HG03103 (cell line): ENCODE measurements at regions not wholly inside any gene's neighbourhood (a gene's known extent, or its start where the extent isn't known, plus 50 kb on each side); places are given as distances from the start of the nearest gene placed in this dataset.
"Not testable (repeated sequence)": the region's sequence is repeated elsewhere in the genome, so short reads cannot be mapped to it uniquely, and the experiment has no call there.

ENCODE experiments used
- ATAC-seq: cut with Tn5 transposase; IDR thresholded peaks from one replicate; pipeline ENCODE4 v1.9.1; 2021; ENCODE audit warnings: low read depth; ENCODE audit not compliant: unreplicated experiment

GRCh38 chr2:195119231-195119630 lies 537.8 kb upstream of the SLC39A10 start:
- no peak for ATAC-seq

DNA sequence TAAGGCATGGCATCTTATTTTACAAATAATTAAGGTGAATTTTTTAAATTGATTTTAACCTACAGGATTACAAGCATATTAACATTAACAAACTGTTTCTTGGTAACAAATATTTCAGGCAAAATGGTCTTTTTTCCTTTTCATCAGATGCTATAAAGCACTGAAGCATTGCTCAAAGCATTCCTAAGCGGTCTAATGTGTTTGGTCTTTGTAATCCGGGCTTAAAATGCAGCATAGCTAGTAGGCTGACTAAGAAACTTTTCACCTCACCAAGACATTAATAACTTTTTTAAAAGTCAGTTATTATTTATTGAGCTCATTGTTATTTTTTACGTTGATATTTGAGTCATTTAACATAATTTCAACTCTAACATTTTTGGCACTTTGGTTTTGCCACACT lies 538.8 kb upstream of the SLC39A10 start:
- no peak for ATAC-seq

DNA sequence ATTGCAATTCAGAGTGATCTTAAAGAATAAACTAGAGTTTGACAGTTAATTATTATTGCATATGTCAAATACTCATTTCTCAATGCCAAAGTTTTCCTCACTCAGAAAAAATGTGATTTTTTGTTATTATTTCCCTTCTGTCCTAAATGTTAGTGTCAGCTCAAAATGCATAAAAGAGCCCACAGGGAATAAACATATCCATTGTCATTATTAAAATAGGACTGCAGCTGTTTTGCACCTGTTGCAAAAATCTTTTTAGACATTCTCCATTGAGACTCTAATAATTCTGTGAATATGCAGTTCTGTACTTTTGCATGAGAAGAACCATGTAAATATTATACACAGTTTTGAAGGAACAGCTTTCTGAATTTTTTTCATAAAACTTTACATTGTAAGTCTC lies 540.0 kb upstream of the SLC39A10 start:
- no peak for ATAC-seq

GRCh38 chr2:195115738-195116137 lies 541.3 kb upstream of the SLC39A10 start:
- no peak for ATAC-seq

DNA sequence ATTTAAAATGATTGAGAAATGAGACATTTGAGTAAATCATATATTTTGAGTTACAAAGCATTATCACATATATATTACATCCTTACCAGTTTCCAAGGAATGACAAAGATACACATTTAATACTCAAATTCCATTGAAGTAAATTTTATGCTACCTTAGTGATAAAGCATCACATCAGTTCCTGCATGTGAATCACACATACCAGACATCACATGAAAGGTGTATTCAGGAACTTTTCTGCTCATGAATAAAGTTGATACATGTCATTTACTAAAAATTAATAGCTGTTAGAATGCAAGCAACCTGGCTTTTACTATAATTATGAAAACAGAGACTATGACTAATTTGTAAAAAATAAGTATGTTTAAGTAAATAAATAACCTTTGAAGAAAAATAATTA lies 548.8 kb upstream of the SLC39A10 start:
- ATAC-seq: no peak

DNA sequence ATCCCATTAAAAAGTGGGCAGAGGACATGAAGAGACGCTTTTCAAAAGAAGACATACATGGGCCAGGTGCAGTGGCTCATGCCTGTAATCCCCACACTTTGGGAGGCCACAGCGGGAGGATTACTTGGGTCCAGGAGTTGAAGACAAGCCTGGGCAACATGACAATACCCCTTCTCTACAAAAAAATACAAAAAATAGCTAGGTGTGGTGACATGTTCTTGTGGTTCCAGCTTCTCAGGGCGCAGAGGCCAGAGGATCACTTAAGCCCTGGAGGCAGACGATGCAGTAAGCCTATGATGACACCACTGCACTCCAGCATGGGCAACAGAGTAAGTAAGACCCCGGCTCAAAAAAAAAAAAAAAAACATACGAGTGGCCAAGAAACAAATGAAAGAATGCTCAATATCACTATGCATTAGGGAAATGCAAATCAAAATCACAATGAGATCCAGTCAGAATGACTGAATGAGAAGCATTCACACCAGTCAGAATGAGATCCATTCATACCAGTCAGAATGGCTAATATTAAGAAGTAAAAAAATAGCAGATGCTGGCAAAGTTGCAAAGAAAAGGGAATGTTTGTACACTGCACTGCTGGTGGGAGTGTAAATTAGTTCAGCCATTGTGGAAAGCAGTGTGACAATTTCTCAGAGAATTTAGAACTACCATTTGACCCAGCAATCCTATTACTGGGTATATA lies 550.2 kb upstream of the SLC39A10 start:
- ATAC-seq: no peak

GRCh38 chr2:195105581-195105980 lies 551.4 kb upstream of the SLC39A10 start:
- no peak for ATAC-seq

- ATAC-seq: no peak
Measured at GRCh38 chr2:195094330-195094729, 562.7 kb upstream of the SLC39A10 start.

DNA sequence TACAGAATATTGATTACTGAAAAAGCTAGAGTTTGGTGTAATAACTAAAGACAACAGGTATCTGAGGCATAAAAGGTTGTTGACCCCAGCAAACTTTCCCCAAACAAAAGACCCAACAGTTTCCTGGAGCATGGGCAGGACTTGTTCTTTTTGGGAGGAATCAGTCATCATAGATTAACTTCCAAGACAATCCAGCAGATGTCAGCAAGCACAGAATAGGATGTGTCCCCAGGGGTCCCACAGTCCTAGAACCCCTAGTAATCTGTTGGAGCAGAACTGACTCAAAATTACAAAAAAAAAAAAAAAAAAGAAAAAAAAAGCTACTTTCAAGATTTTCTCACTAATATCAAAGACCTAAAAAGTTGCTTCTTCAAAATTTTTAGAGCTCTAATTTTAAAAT lies 564.7 kb upstream of the SLC39A10 start:
- ATAC-seq: no peak

DNA sequence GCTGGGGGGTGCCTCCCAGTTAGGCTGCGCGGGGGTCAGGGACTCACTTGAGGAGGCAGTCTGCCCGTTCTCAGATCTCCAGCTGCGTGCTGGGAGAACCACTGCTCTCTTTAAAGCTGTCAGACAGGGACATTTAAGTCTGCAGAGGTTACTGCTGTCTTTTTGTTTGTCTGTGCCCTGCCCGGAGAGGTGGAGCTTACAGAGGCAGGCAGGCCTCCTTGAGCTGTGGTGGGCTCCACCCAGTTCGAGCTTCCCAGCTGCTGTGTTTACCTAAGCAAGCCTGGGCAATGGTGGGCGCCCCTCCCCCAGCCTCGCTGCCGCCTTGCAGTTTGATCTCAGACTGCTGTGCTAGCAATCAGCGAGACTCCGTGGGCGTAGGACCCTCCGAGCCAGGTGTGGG lies 584.2 kb upstream of the SLC39A10 start:
- not testable (repeated sequence) for ATAC-seq

GRCh38 chr2:195057001-195057400 lies 600.0 kb upstream of the SLC39A10 start:
- ATAC-seq: no peak

- no peak for ATAC-seq
Measured at GRCh38 chr2:195055996-195056395, 601.0 kb upstream of the SLC39A10 start.

DNA sequence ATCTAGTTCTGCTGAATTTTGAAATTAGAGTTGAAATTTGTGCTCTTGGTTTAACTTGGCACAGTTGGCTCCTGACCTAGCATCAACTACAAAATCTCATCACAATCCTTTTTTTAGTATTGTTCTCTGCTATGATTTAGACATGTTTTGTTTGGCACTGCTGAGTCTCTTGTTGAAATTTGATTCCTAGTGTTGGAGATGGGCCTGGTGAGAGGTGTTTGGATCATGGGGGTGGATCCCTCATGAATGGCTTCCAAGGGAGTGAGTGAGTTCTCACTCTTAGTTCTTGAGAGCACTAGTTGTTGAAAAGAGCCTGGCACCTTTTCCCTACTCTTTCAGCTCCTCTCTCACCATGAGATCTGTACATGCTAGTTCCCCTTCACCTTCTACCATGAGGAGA lies 605.6 kb upstream of the SLC39A10 start:
- ATAC-seq: no peak

- no peak for ATAC-seq
Measured at GRCh38 chr2:195049372-195050031, 607.5 kb upstream of the SLC39A10 start.

- ATAC-seq: no peak
Measured at GRCh38 chr2:195047955-195048354, 609.1 kb upstream of the SLC39A10 start.

GRCh38 chr2:195044801-195045200 lies 612.2 kb upstream of the SLC39A10 start:
- no peak for ATAC-seq

- ATAC-seq: no peak
Measured at GRCh38 chr2:195038153-195038552, 618.9 kb upstream of the SLC39A10 start.

- ATAC-seq: no peak
Measured at GRCh38 chr2:195037045-195037444, 620.0 kb upstream of the SLC39A10 start.

DNA sequence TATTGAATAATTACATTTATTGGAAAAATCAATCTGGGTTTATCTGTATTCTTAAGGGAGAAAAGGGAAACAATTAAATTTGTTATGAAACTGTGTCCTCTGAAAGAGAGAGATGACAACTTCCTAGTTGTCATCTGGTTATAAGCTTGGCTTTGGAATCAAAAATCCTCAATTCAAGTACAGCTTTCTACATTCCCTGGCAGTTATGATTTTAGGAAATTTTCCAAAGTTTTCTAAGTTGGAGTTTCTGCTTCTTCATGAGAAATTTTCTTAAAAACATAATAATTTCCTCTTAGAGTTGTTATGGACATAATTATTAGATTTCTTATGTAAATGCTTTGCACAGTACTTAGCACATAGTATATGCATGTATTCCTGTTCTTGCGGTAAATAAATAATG lies 625.6 kb upstream of the SLC39A10 start:
- ATAC-seq: no peak

- ATAC-seq: no peak
Measured at GRCh38 chr2:195029804-195030654, 627.0 kb upstream of the SLC39A10 start.

- ATAC-seq: no peak
Measured at GRCh38 chr2:195027947-195028346, 629.1 kb upstream of the SLC39A10 start.
